Aorta (tissue), 5 donors: ENCODE measurements at regions not wholly inside any gene's neighbourhood (a gene's known extent, or its start where the extent isn't known, plus 50 kb on each side); places are given as distances from the start of the nearest gene placed in this dataset.
"Not testable (repeated sequence)": the region's sequence is repeated elsewhere in the genome, so short reads cannot be mapped to it uniquely, and the experiment has no call there.

Experiments
- ATAC-seq: fragments of 200-7000 bp; cut with Tn5 transposase; one replicate; pipeline ENCODE4 v1.9.1; 2022; ENCODE audit warnings: moderate library complexity; ENCODE audit not compliant: low FRiP score
- DNase-seq, 2 donors: peaks; one replicate each; pipeline ENCODE4 v3.0.0-alpha.2; 2020
- H3K27ac ChIP-seq, 2 donors: one replicate each; pipeline ENCODE4 v1.5.1; 2013; ENCODE audit warnings: low read length in 2 of 2, mild to moderate bottlenecking in 2 of 2, moderate library complexity in 2 of 2, control low read depth in 1 of 2, inconsistent platforms in 1 of 2, low read depth in 1 of 2
- H3K27me3 ChIP-seq, 2 donors: one replicate each; pipeline ENCODE4 v1.6.1; 2013; ENCODE audit warnings: control low read depth in 1 of 2, low read length in 1 of 2, mild to moderate bottlenecking in 1 of 2, moderate library complexity in 1 of 2; ENCODE audit not compliant: insufficient read depth in 2 of 2, control insufficient read depth in 1 of 2
- H3K36me3 ChIP-seq, 2 donors: one replicate each; pipeline ENCODE4 v1.6.1; 2013; ENCODE audit warnings: control low read depth in 1 of 2, low read length in 1 of 2, mild to moderate bottlenecking in 1 of 2; ENCODE audit not compliant: insufficient read depth in 2 of 2, control insufficient read depth in 1 of 2
- H3K4me1 ChIP-seq, 2 donors: one replicate each; pipeline ENCODE4 v1.6.1; 2013; ENCODE audit warnings: low read length in 2 of 2, control low read depth in 1 of 2, mild to moderate bottlenecking in 1 of 2, moderate library complexity in 1 of 2; ENCODE audit not compliant: insufficient read depth in 2 of 2, control insufficient read depth in 1 of 2
- H3K4me3 ChIP-seq, 2 donors: one replicate each; pipeline ENCODE4 v1.5.1; 2013; ENCODE audit warnings: low read length in 2 of 2, control low read depth in 1 of 2, mild to moderate bottlenecking in 1 of 2
- H3K9me3 ChIP-seq: one replicate; pipeline ENCODE4 v1.6.1; 2013; ENCODE audit warnings: mild to moderate bottlenecking, low read length; ENCODE audit not compliant: control insufficient read depth
- WGBS, 2 donors: extraction: QIAGEN DNeasy Blood & Tissue Kit; methylation state at CpG; one replicate each; pipeline ENCODE4 v1.1.7; 2013; 5-methylcytosine and 5-hydroxymethylcytosine counted together
- intact Hi-C, 2 donors: fragments of 100-400 bp; cut with DNase I; formaldehyde crosslinking; loops; one replicate each; pipeline versions ENCODE4 v1.14.2 to v1.15.0; 2022
- donor health status: healthy with polysubstance abuse.
- donor health status: Bipolar disorder and iron deficiency.
- donor health status: DM: no; HTN: no; CAD: no.
- donor health status: DM: no; HTN: no; CAD: no.
- donor health status: DM: yes; HTN: yes; CAD: no.

DNA sequence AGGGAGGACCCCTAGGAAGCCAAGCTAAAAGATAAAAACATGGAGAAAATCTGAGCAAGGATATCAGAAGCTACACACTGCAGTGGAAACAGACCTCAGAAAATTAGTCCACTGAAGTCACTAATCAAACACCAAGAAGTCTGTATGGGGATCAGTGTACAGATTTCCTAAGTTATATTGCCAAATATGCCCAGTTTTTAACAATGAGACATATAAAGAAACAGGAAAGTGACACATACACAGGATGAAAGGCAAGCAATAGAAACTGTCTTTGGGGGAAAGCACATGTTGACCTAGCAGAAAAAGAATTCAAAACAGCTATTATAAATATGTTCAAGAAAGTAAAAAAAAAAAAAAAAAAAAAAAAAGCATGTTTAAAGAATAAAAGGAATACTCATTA is 153.7 kb downstream of the PPP4R3C start:
- H3K4me3 ChIP-seq = no peak overlapping the region
- ATAC-seq (no peak), DNase-seq (no peak)
- no peaks in the 10 kb centered on the region for H3K36me3 ChIP-seq
- H3K27ac ChIP-seq = no peak overlapping the region
- intact Hi-C loops = no loop called here
- no peaks in the 10 kb centered on the region for H3K9me3 ChIP-seq
- no peaks in the 10 kb centered on the region for H3K27me3 ChIP-seq
- H3K4me1 ChIP-seq = no peaks in the 10 kb centered on the region

GRCh38 chrX:27307546-27307945 is 155.6 kb downstream of the PPP4R3C start:
- Histone ChIP-seq H3K4me3 (no peak overlapping the region), H3K9me3 (no peaks in the 10 kb centered on the region), H3K4me1 (no peaks in the 10 kb centered on the region), H3K27ac (no peak overlapping the region), H3K27me3 (no peaks in the 10 kb centered on the region), H3K36me3 (no peaks in the 10 kb centered on the region)
- WGBS, 2 donors = 44 to 77% methylated on average over 1 of the region's 1 CpG
- no peak for DNase-seq
- ATAC-seq = no peak
- intact Hi-C loops = no loop called here

GRCh38 chrX:27292552-27292951 is 170.6 kb downstream of the PPP4R3C start:
- H3K4me3 ChIP-seq, H3K27me3 ChIP-seq, DNase-seq, intact Hi-C loops, H3K9me3 ChIP-seq, H3K4me1 ChIP-seq, ATAC-seq, H3K27ac ChIP-seq, H3K36me3 ChIP-seq: not testable (repeated sequence)
- WGBS, 2 donors = 54 to 74% methylated on average over 6 of the region's 6 CpGs

- no peaks in the 10 kb centered on the region for H3K9me3 ChIP-seq
- H3K27ac ChIP-seq = no peak overlapping the region
- H3K36me3 ChIP-seq = no peaks in the 10 kb centered on the region
- no peak overlapping the region for H3K4me3 ChIP-seq
- H3K4me1 ChIP-seq = no peaks in the 10 kb centered on the region
- no peaks in the 10 kb centered on the region for H3K27me3 ChIP-seq
- DNase-seq = no peak
- ATAC-seq = no peak
- intact Hi-C loops = no loop called here
- 59 to 70% methylated on average over 5 of the region's 5 CpGs for WGBS, 2 donors
These were observed 186.4 kb downstream of the PPP4R3C start for GRCh38 chrX:27276751-27277150.

GRCh38 chrX:27254656-27255055 is 208.5 kb downstream of the PPP4R3C start:
- no peak for ATAC-seq
- intact Hi-C loops = no loop called here

GRCh38 chrX:27251369-27251768 is 211.8 kb downstream of the PPP4R3C start:
- WGBS, 2 donors = 36 to 58% methylated on average over 3 of the region's 3 CpGs
- no peak for ATAC-seq
- H3K9me3 ChIP-seq = no peaks in the 10 kb centered on the region
- H3K4me3 ChIP-seq = no peak overlapping the region
- no peaks in the 10 kb centered on the region for H3K4me1 ChIP-seq
- intact Hi-C loops = no loop called here
- no peaks in the 10 kb centered on the region for H3K27me3 ChIP-seq
- no peaks in the 10 kb centered on the region for H3K36me3 ChIP-seq
- DNase-seq = no peak
- no peak overlapping the region for H3K27ac ChIP-seq

More at GRCh38 chrX:27254656-27255055, 208.5 kb downstream of the PPP4R3C start:
- Histone ChIP-seq H3K4me1 (no peaks in the 10 kb centered on the region), H3K4me3 (no peak overlapping the region), H3K36me3 (no peaks in the 10 kb centered on the region), H3K27ac (no peak overlapping the region), H3K27me3 (no peaks in the 10 kb centered on the region), H3K9me3 (no peaks in the 10 kb centered on the region)
- no peak for DNase-seq

DNA sequence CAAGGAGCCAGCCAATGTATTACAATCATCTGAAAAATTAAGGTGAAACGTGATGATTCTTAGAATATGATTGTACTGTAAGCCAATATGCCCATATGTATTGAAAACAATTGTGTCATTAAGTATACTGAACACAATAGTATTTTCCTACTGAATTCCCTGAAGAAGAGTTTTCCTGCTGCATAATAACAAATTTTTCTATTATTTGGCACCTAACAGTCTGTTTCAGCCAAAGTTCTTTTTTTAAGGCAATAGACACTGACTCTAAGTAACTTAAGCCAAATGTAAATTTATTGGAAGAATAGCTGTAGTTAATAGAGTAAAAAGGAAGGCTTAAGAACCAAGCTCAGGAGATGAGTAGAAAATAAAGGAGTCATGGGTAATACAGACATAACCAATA is 220.6 kb downstream of the PPP4R3C start:
- Histone ChIP-seq H3K4me3 (no peak overlapping the region), H3K27ac (no peak overlapping the region), H3K36me3 (no peaks in the 10 kb centered on the region), H3K4me1 (no peaks in the 10 kb centered on the region), H3K9me3 (no peaks in the 10 kb centered on the region), H3K27me3 (no peaks in the 10 kb centered on the region)
- ATAC-seq (no peak), DNase-seq (no peak)
- WGBS, 2 donors = 38 to 67% methylated on average over 1 of the region's 1 CpG
- intact Hi-C loops = no loop called here

GRCh38 chrX:27241981-27242380 is 221.2 kb downstream of the PPP4R3C start:
- intact Hi-C loops = no loop called here
- DNase-seq (no peak), ATAC-seq (no peak)
- Histone ChIP-seq H3K4me1 (no peaks in the 10 kb centered on the region), H3K4me3 (no peak overlapping the region), H3K27ac (no peak overlapping the region), H3K27me3 (no peaks in the 10 kb centered on the region), H3K36me3 (no peaks in the 10 kb centered on the region), H3K9me3 (no peaks in the 10 kb centered on the region)

- H3K27me3 ChIP-seq, intact Hi-C loops, ATAC-seq, H3K4me1 ChIP-seq, H3K36me3 ChIP-seq, DNase-seq, H3K4me3 ChIP-seq, H3K27ac ChIP-seq, H3K9me3 ChIP-seq: not testable (repeated sequence)
- WGBS, 2 donors = 89 to 96% methylated on average over 4 of the region's 4 CpGs
These were observed 223.1 kb downstream of the PPP4R3C start for GRCh38 chrX:27240042-27240441.

GRCh38 chrX:27236681-27237080 is 226.5 kb downstream of the PPP4R3C start:
- Histone ChIP-seq H3K9me3 (no peaks in the 10 kb centered on the region), H3K27me3 (no peaks in the 10 kb centered on the region), H3K4me1 (no peaks in the 10 kb centered on the region), H3K36me3 (no peaks in the 10 kb centered on the region), H3K4me3 (no peak overlapping the region), H3K27ac (no peak overlapping the region)
- no peak for DNase-seq
- intact Hi-C loops = no loop called here
- no peak for ATAC-seq
